ENCODE measurements at regions not wholly inside any gene's neighbourhood (a gene's known extent, or its start where the extent isn't known, plus 50 kb on each side); places are given as distances from the start of the nearest gene placed in this dataset.

GRCh38 chr2:128456281-128456680 lies 137.6 kb upstream of the HS6ST1 start:
- TF ChIP-seq CTCF (IDR thresholded peaks at IDR 0.05): no peak
- TF ChIP-seq POLR2A (IDR thresholded peaks at IDR 0.05): no peak

Measured in thyroid gland (tissue), 4 donors.